ENCODE measurements at regions not wholly inside any gene's neighbourhood (a gene's known extent, or its start where the extent isn't known, plus 50 kb on each side); places are given as distances from the start of the nearest gene placed in this dataset.

GRCh38 chr14:34369648-34370030, 92.4 kb downstream of the SPTSSA start:
- FAIRE-seq (no peak), DNase-seq (ENCODE audit: low read depth, low spot score) (no peak)
- Histone ChIP-seq H3K4me3 (ENCODE audit: control insufficient read depth in 2 of 3, extremely low read depth in 1 of 3, insufficient read depth in 2 of 3, low read depth in 1 of 3, low read length in 3 of 3) (no peak overlapping the region), H3K36me3 (ENCODE audit: control insufficient read depth in 2 of 2, extremely low read depth in 1 of 2, insufficient read depth in 2 of 2, low read length in 2 of 2) (no peaks in the 10 kb centered on the region), H3K9ac (ENCODE audit: control insufficient read depth, extremely low read depth, insufficient read depth, low read length) (no peak overlapping the region), H3K9me1 (ENCODE audit: control insufficient read depth, extremely low read depth, insufficient read depth, low read length) (no peaks in the 10 kb centered on the region), H3K9me3 (ENCODE audit: control insufficient read depth, low read depth, low read length) (no peaks in the 10 kb centered on the region), H3K27ac (ENCODE audit: control insufficient read depth, insufficient read depth, low read length) (no peak overlapping the region), H3K79me2 (ENCODE audit: control insufficient read depth, insufficient read depth, low read length) (no peaks in the 10 kb centered on the region), H3K4me2 (ENCODE audit: control insufficient read depth, extremely low read depth, insufficient read depth, low read depth, low read length) (no peak overlapping the region), H4K20me1 (ENCODE audit: control insufficient read depth, extremely low read depth, insufficient read depth, low read length) (no peaks in the 10 kb centered on the region), H3K4me1 (ENCODE audit: control insufficient read depth, extremely low read depth, insufficient read depth, low read length) (peaks cover 27% of the 10 kb centered on the region), H2AFZ (ENCODE audit: control insufficient read depth, low read length) (peak overlapping the region; percentile 11), H3K27me3 (ENCODE audit: control insufficient read depth, extremely low read depth, insufficient read depth, low read length) (no peaks in the 10 kb centered on the region)
- TF ChIP-seq EZH2 (IDR thresholded peaks at IDR 0.05; ENCODE audit: low read length), result no peak
- TF ChIP-seq CTCF (optimal IDR thresholded peaks at IDR 0.05 in 1 of 3, IDR thresholded peaks at IDR 0.05 in 1 of 3, conservative IDR thresholded peaks at IDR 0.05 in 1 of 3; ENCODE audit: extremely low read depth in 1 of 3, insufficient read depth in 2 of 3, low read length in 3 of 3), result no peak
- dilution Hi-C loops (cut with MboI; ENCODE audit: extremely low pct_ligation_motif_present, low sequenced_read_pairs), result no loop called here

- Histone ChIP-seq H3K27me3 (ENCODE audit: control insufficient read depth, extremely low read depth, insufficient read depth, low read length) (no peaks in the 10 kb centered on the region), H3K4me2 (ENCODE audit: control insufficient read depth, extremely low read depth, insufficient read depth, low read depth, low read length) (no peak overlapping the region), H2AFZ (ENCODE audit: control insufficient read depth, low read length) (peak overlapping the region; percentile 11), H3K9me3 (ENCODE audit: control insufficient read depth, low read depth, low read length) (no peaks in the 10 kb centered on the region), H3K4me1 (ENCODE audit: control insufficient read depth, extremely low read depth, insufficient read depth, low read length) (peaks cover 28% of the 10 kb centered on the region), H3K27ac (ENCODE audit: control insufficient read depth, insufficient read depth, low read length) (no peak overlapping the region), H3K36me3 (ENCODE audit: control insufficient read depth in 2 of 2, extremely low read depth in 1 of 2, insufficient read depth in 2 of 2, low read length in 2 of 2) (no peaks in the 10 kb centered on the region), H3K4me3 (ENCODE audit: control insufficient read depth in 2 of 3, extremely low read depth in 1 of 3, insufficient read depth in 2 of 3, low read depth in 1 of 3, low read length in 3 of 3) (no peak overlapping the region), H3K9ac (ENCODE audit: control insufficient read depth, extremely low read depth, insufficient read depth, low read length) (no peak overlapping the region), H4K20me1 (ENCODE audit: control insufficient read depth, extremely low read depth, insufficient read depth, low read length) (no peaks in the 10 kb centered on the region), H3K9me1 (ENCODE audit: control insufficient read depth, extremely low read depth, insufficient read depth, low read length) (no peaks in the 10 kb centered on the region), H3K79me2 (ENCODE audit: control insufficient read depth, insufficient read depth, low read length) (no peaks in the 10 kb centered on the region)
- TF ChIP-seq CTCF (optimal IDR thresholded peaks at IDR 0.05 in 1 of 3, IDR thresholded peaks at IDR 0.05 in 1 of 3, conservative IDR thresholded peaks at IDR 0.05 in 1 of 3; ENCODE audit: extremely low read depth in 1 of 3, insufficient read depth in 2 of 3, low read length in 3 of 3), result no peak
- TF ChIP-seq EZH2 (IDR thresholded peaks at IDR 0.05; ENCODE audit: low read length), result no peak
- dilution Hi-C loops (cut with MboI; ENCODE audit: extremely low pct_ligation_motif_present, low sequenced_read_pairs), result no loop called here
- no peak for DNase-seq (ENCODE audit: low read depth, low spot score)
- no peak for FAIRE-seq
These were observed 92.9 kb downstream of the SPTSSA start for GRCh38 chr14:34368971-34369647.

Measured in keratinocyte (primary cell).